SJSA1 (cell line): ENCODE measurements at regions not wholly inside any gene's neighbourhood (a gene's known extent, or its start where the extent isn't known, plus 50 kb on each side); places are given as distances from the start of the nearest gene placed in this dataset.

Source experiments
- DNase-seq, 2 experiments: peaks; one replicate each; pipeline ENCODE4 v3.0.0-alpha.2; 2015 to 2020; ENCODE audit warnings: low spot score in 2 of 2, low read depth in 1 of 2
- H3K27ac ChIP-seq: fragments of 250-450 bp; sonication (Bioruptor Pico); 2 replicates; pipeline ENCODE4 v1.5.1; 2020; ENCODE audit warnings: mild to moderate bottlenecking, moderate library complexity
- H3K27me3 ChIP-seq: fragments of 250-450 bp; sonication (Bioruptor Pico); replicated peaks from 2 replicates; pipeline ENCODE4 v1.5.1; 2020; ENCODE audit warnings: mild to moderate bottlenecking, moderate library complexity
- H3K36me3 ChIP-seq: fragments of 250-450 bp; sonication (Bioruptor Pico); 2 replicates; pipeline ENCODE4 v1.5.1; 2020; ENCODE audit warnings: mild to moderate bottlenecking
- H3K4me1 ChIP-seq: fragments of 250-450 bp; sonication (Bioruptor Pico); replicated peaks from 2 replicates; pipeline ENCODE4 v1.6.1; 2021; ENCODE audit warnings: mild to moderate bottlenecking
- H3K4me3 ChIP-seq: fragments of 250-450 bp; sonication (Bioruptor Pico); 2 replicates; pipeline ENCODE4 v1.5.1; 2020; ENCODE audit warnings: mild to moderate bottlenecking
- H3K9me3 ChIP-seq: fragments of 250-450 bp; sonication (Bioruptor Pico); replicated peaks from 2 replicates; pipeline ENCODE4 v1.5.1; 2020; ENCODE audit warnings: mild to moderate bottlenecking

DNA sequence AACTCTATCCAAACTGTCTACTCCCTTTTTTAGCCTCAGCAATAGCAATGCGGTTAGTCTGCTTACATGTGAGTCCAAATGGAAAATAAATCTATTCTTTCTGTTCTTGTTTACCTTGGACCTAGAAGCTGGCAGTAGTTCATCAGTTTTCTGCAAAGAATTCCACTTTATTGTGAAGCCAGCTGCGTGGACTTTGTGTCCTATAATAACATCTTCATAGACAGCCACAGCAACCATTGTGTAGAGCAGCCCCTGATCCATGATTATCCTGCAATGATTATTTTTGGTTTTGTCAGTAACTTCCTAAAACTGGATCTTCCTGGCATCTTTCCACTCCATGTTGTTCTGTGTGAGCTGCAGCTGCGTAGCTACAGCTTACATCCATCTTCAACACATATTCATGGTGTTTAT, 408.7 kb downstream of the NUF2 start:
- no peaks in the 10 kb centered on the region for H3K36me3 ChIP-seq

GRCh38 chr1:163737261-163737660, 415.5 kb downstream of the NUF2 start:
- Histone ChIP-seq H3K27me3 (no peaks in the 10 kb centered on the region), H3K9me3 (no peaks in the 10 kb centered on the region), H3K36me3 (no peaks in the 10 kb centered on the region), H3K4me1 (no peaks in the 10 kb centered on the region), H3K27ac (no peak overlapping the region), H3K4me3 (no peak overlapping the region)
- no peak for DNase-seq

More for the DNA sequence above, 408.7 kb downstream of the NUF2 start:
- no peak for DNase-seq
- Histone ChIP-seq H3K9me3 (no peaks in the 10 kb centered on the region), H3K4me1 (no peaks in the 10 kb centered on the region), H3K27me3 (no peaks in the 10 kb centered on the region), H3K4me3 (no peak overlapping the region), H3K27ac (no peak overlapping the region)

DNA sequence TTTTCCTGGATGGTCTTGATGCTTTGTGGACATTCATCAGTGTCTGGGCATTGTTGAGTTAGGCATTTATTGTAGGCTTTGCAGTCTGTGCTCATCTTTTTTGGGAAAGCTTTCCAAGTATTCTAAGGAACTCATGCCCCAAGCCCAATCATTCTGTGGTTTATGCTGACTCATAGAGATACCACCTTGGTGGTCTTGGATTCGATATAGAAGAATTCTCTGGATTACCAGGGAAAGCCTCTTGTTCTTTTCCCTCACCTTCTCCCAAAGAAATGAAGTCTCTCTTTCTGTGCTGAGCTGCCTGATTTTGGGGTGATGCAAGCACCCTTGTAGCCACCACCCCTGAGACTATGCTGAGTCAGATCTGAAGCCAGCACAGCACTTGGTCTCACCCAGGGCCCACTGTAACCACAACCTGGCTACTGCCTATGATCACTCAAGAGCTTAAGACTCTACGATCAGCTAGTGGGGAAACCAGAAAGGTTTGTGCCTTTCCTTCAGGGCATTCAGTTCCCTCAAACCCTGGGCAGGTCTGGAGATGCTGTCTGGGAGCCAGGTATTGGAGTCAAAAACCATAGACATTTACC, 422.6 kb downstream of the NUF2 start:
- DNase-seq: no peak
- no peak overlapping the region for H3K4me3 ChIP-seq
- no peaks in the 10 kb centered on the region for H3K4me1 ChIP-seq
- no peak overlapping the region for H3K27ac ChIP-seq
- no peaks in the 10 kb centered on the region for H3K27me3 ChIP-seq
- no peaks in the 10 kb centered on the region for H3K36me3 ChIP-seq
- H3K9me3 ChIP-seq: 0 out of 2 replicates have a peak, but pooled peaks cover 3% of the 10 kb centered on the region

DNA sequence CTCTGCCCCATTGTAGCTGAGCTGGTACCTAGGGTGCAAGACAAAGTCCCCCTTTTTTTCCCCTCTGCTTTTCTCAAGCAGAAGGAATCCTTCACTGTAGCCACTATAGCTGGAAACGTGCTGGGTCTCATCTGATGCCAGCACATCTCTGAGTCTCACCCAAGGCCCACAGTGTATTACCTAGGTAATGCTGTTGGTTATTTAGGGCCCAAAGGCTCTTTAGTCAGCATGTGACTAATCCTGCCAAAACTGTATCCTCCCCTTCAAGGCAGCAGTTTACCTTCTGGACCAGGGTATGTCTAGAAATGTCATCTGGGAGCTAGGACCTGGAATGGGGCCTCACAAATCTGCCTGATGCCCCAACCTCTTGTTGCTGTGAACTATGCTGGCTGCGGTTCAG, 423.4 kb downstream of the NUF2 start:
- Histone ChIP-seq H3K4me3 (no peak overlapping the region), H3K27me3 (no peaks in the 10 kb centered on the region), H3K27ac (no peak overlapping the region), H3K4me1 (no peaks in the 10 kb centered on the region), H3K36me3 (no peaks in the 10 kb centered on the region), H3K9me3 (0 out of 2 replicates have a peak, but pooled peaks cover 3% of the 10 kb centered on the region)
- no peak for DNase-seq

DNA sequence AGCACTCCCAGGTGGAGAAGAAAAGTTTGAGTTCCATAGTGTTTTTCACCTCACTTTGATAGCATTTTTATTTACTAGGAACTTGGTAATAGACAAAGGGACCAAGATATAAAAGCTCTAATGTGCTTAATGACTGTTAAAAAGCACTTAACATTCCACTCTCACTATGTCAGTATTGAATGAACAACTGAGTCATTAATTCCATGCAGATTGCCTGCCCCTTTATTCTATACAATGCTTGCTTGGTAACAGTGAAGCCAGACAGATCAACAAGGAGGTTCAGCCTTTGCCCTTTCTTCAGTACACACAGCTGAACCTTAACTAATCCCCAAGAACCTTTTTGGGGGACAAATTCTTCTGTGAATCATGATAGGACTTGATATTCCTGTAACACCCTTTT, 425.5 kb downstream of the NUF2 start:
- Histone ChIP-seq H3K36me3 (no peaks in the 10 kb centered on the region), H3K4me1 (no peaks in the 10 kb centered on the region), H3K27me3 (no peaks in the 10 kb centered on the region), H3K4me3 (no peak overlapping the region), H3K9me3 (0 out of 2 replicates have a peak, but pooled peaks cover 3% of the 10 kb centered on the region), H3K27ac (no peak overlapping the region)
- no peak for DNase-seq

- H3K36me3 ChIP-seq: no peaks in the 10 kb centered on the region
- no peak overlapping the region for H3K27ac ChIP-seq
- 0 out of 2 replicates have a peak, but pooled peaks cover 3% of the 10 kb centered on the region for H3K9me3 ChIP-seq
- H3K4me3 ChIP-seq: no peak overlapping the region
- no peaks in the 10 kb centered on the region for H3K4me1 ChIP-seq
- H3K27me3 ChIP-seq: no peaks in the 10 kb centered on the region
- no peak for DNase-seq
These were observed 426.1 kb downstream of the NUF2 start for GRCh38 chr1:163747855-163748254.

DNA sequence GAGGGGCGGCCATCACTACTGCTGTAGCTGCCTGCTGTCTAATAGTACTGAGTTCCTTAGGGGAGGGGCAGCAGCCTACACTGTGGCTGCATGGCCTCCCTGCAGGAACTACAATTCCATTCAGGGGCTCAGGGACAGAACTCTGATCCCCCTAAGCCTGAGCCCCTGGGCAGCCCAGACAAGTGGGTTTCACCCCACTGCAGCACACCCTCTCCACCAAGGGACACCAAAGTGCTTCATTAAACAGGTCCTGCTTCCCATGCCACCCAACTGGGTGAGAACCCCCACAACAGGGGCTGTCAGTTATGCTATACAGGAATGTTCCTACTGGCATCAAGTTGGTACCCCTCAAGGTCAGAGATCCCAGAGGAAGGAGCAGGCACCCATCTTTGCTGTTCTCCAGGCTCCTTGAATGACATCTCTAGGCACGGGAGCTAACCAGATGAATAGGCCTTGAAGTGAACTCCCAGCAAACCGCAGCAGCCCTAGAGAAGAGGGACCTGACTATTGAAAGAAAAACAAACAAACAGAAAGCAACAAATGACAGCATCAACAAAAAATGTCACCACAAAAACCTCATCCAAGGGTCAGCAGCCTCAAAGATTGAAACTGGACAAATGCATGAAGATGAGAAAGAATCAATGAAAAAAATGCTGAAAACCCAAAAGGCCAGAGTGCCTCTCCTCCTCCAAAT, 437.4 kb downstream of the NUF2 start:
- DNase-seq: peak in 1 of 2 experiments; percentile 2
- no peaks in the 10 kb centered on the region for H3K27me3 ChIP-seq
- no peaks in the 10 kb centered on the region; the same call in 1 of the 2 replicates for H3K9me3 ChIP-seq
- no peaks in the 10 kb centered on the region for H3K36me3 ChIP-seq
- H3K4me1 ChIP-seq: no peaks in the 10 kb centered on the region
- H3K27ac ChIP-seq: no peak overlapping the region
- no peak overlapping the region for H3K4me3 ChIP-seq

GRCh38 chr1:163761898-163762297, 440.1 kb downstream of the NUF2 start:
- Histone ChIP-seq H3K4me1 (no peaks in the 10 kb centered on the region), H3K4me3 (no peak overlapping the region), H3K36me3 (no peaks in the 10 kb centered on the region), H3K9me3 (no peaks in the 10 kb centered on the region; the same call in 1 of the 2 replicates), H3K27ac (no peak overlapping the region), H3K27me3 (no peaks in the 10 kb centered on the region)
- DNase-seq: no peak

GRCh38 chr1:163766257-163766918, 444.6 kb downstream of the NUF2 start:
- no peaks in the 10 kb centered on the region for H3K27me3 ChIP-seq
- no peak for DNase-seq
- no peaks in the 10 kb centered on the region for H3K9me3 ChIP-seq
- no peaks in the 10 kb centered on the region for H3K4me1 ChIP-seq
- H3K36me3 ChIP-seq: no peaks in the 10 kb centered on the region
- no peak overlapping the region for H3K27ac ChIP-seq
- H3K4me3 ChIP-seq: no peak overlapping the region

GRCh38 chr1:163768576-163768975, 446.8 kb downstream of the NUF2 start:
- Histone ChIP-seq H3K36me3 (no peaks in the 10 kb centered on the region), H3K4me1 (no peaks in the 10 kb centered on the region), H3K9me3 (no peaks in the 10 kb centered on the region), H3K27me3 (no peaks in the 10 kb centered on the region), H3K4me3 (no peak overlapping the region), H3K27ac (no peak overlapping the region)
- DNase-seq: no peak

GRCh38 chr1:163770265-163770664, 448.5 kb downstream of the NUF2 start:
- Histone ChIP-seq H3K36me3 (no peaks in the 10 kb centered on the region), H3K4me1 (no peaks in the 10 kb centered on the region), H3K4me3 (no peak overlapping the region), H3K27me3 (no peaks in the 10 kb centered on the region), H3K27ac (no peak overlapping the region), H3K9me3 (no peaks in the 10 kb centered on the region)
- no peak for DNase-seq

- no peak for DNase-seq
- Histone ChIP-seq H3K36me3 (no peaks in the 10 kb centered on the region), H3K27me3 (no peaks in the 10 kb centered on the region), H3K4me1 (no peaks in the 10 kb centered on the region), H3K9me3 (no peaks in the 10 kb centered on the region), H3K27ac (no peak overlapping the region), H3K4me3 (no peak overlapping the region)
These were observed 449.9 kb downstream of the NUF2 start for GRCh38 chr1:163771637-163772036.

DNA sequence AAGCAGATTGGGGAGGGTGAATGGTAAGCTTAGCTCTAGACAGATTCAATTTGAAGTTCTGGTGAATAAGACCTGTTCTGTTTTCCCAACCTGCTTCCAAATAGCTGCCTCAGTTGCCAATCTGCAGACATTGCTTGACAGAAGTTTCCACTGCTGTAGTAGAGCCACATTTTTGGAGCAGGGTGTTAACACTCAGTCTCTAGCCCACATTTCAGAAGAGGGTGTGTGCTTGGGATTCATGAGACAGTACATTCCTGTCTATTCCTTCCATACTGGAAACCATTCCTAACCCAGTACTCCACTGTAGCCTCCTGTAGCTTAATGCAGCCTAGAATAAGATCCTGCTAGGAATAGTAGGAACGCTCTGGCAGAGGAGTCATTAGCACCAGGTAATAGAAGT, 450.5 kb downstream of the NUF2 start:
- DNase-seq: no peak
- H3K4me1 ChIP-seq: no peaks in the 10 kb centered on the region
- no peak overlapping the region for H3K4me3 ChIP-seq
- no peaks in the 10 kb centered on the region for H3K27me3 ChIP-seq
- no peak overlapping the region for H3K27ac ChIP-seq
- H3K9me3 ChIP-seq: no peaks in the 10 kb centered on the region
- H3K36me3 ChIP-seq: no peaks in the 10 kb centered on the region

DNA sequence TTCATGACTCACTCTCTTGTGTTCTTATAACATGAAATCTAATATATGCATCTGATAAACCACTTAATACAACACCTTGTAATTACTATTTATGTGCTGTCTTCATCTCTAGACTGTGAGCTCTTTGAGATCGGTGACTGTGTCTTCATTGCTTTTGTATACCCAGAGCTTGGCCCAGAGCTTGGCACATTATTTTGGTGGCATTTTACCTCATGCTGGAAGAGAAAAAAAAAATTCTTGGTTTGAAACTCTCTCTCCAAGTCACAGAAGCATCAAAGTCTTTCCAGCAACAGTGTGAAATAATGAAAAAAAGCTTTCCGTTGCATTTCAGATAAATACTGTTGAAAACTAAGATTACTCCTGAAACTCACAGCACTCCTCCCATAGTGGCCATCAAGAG, 451.6 kb downstream of the NUF2 start:
- Histone ChIP-seq H3K9me3 (no peaks in the 10 kb centered on the region), H3K4me1 (no peaks in the 10 kb centered on the region), H3K36me3 (no peaks in the 10 kb centered on the region), H3K27me3 (no peaks in the 10 kb centered on the region), H3K27ac (no peak overlapping the region), H3K4me3 (no peak overlapping the region)
- no peak for DNase-seq
